GM12872 (cell line): ENCODE measurements at regions not wholly inside any gene's neighbourhood (a gene's known extent, or its start where the extent isn't known, plus 50 kb on each side); places are given as distances from the start of the nearest gene placed in this dataset.

Source experiments
- CTCF ChIP-seq: IDR thresholded peaks from 3 replicates; pipeline ENCODE4 v1.5.1; 2011; ENCODE audit warnings: low read depth, mild to moderate bottlenecking, low read length, moderate library complexity; ENCODE audit not compliant: insufficient read depth

GRCh38 chr9:78614892-78615291 lies 318.0 kb downstream of the PSAT1 start:
- TF ChIP-seq CTCF, result no peak

GRCh38 chr9:78615372-78615771 lies 318.4 kb downstream of the PSAT1 start:
- no peak for TF ChIP-seq CTCF

- TF ChIP-seq CTCF, result no peak
Observed at GRCh38 chr9:78618735-78619134, 321.8 kb downstream of the PSAT1 start.

- TF ChIP-seq CTCF, result no peak
Observed at GRCh38 chr9:78620303-78620702, 323.4 kb downstream of the PSAT1 start.

- no peak for TF ChIP-seq CTCF
Observed at GRCh38 chr9:78620764-78621163, 323.8 kb downstream of the PSAT1 start.

- no peak for TF ChIP-seq CTCF
Observed at GRCh38 chr9:78622126-78622525, 325.2 kb downstream of the PSAT1 start.

GRCh38 chr9:78626971-78627370 lies 330.0 kb downstream of the PSAT1 start:
- TF ChIP-seq CTCF, result no peak

GRCh38 chr9:78630966-78631365 lies 334.0 kb downstream of the PSAT1 start:
- no peak for TF ChIP-seq CTCF
